IMR-90 (cell line): ENCODE measurements at regions not wholly inside any gene's neighbourhood (a gene's known extent, or its start where the extent isn't known, plus 50 kb on each side); places are given as distances from the start of the nearest gene placed in this dataset.

Experiments
- ATAC-seq: fragments of 200-7000 bp; cut with Tn5 transposase; 2 replicates; pipeline ENCODE4 v1.9.1; 2020; ENCODE audit warnings: low read depth, mild to moderate bottlenecking, moderate library complexity
- BruUV-seq: library from RNA; stranded (reverse); fragments of 400-500 nt; replicated peaks from 2 replicates; lab custom pipeline; 2021; lab: Mats Ljungman, UMichigan
- CTCF ChIA-PET: fragments of 300-600 bp; formaldehyde crosslinking; extraction: SDS; loops from one replicate; lab custom pipeline; 2021; ENCODE audit warnings: antibody characterized with exemption; lab: Yijun Ruan, JAX
- POLR2A ChIA-PET: fragments of 300-600 bp; sonication (Branson Sonifier 250); formaldehyde crosslinking; loops from one replicate; lab custom pipeline; 2022; ENCODE audit warnings: antibody characterized with exemption; ENCODE audit not compliant: unreplicated experiment; lab: Charles Lee
- DNase-seq: peaks from one replicate; pipeline ENCODE4 v3.0.0; 2013
- H2AFZ ChIP-seq: replicated peaks from 2 replicates; pipeline ENCODE3; 2013; ENCODE audit warnings: low read length, mild to moderate bottlenecking; ENCODE audit not compliant: poor library complexity
- H2AK5ac ChIP-seq: 2 replicates; pipeline ENCODE4 v1.6.1; 2013; ENCODE audit warnings: low read depth, low read length, inconsistent platforms
- H2AK9ac ChIP-seq: replicated peaks from 2 replicates; pipeline ENCODE3; 2013; ENCODE audit warnings: mild to moderate bottlenecking, low read depth, low read length, moderate library complexity; ENCODE audit not compliant: poor library complexity
- H2BK120ac ChIP-seq: 2 replicates; pipeline ENCODE4 v1.6.1; 2013; ENCODE audit warnings: low read depth, low read length, inconsistent platforms
- H2BK15ac ChIP-seq: 3 replicates; pipeline ENCODE4 v1.6.1; 2013; ENCODE audit warnings: low read depth, low read length, inconsistent platforms
- H2BK20ac ChIP-seq: 2 replicates; pipeline ENCODE4 v1.6.1; 2013; ENCODE audit warnings: low read depth, mild to moderate bottlenecking, inconsistent platforms, low read length, moderate library complexity
- H2BK5ac ChIP-seq: 2 replicates; pipeline ENCODE4 v1.6.1; 2013; ENCODE audit warnings: mild to moderate bottlenecking, low read depth, low read length, inconsistent platforms; ENCODE audit not compliant: poor library complexity, severe bottlenecking
- H3K14ac ChIP-seq: replicated peaks from 2 replicates; pipeline ENCODE4 v1.6.1; 2013; ENCODE audit warnings: low read depth, low read length, inconsistent platforms
- H3K18ac ChIP-seq: 2 replicates; pipeline ENCODE4 v1.6.1; 2013; ENCODE audit warnings: low read depth, low read length, control low read depth
- H3K23ac ChIP-seq: 2 replicates; pipeline ENCODE4 v1.6.1; 2013; ENCODE audit warnings: low read depth, low read length, inconsistent platforms
- H3K27ac ChIP-seq: 2 replicates; pipeline ENCODE4 v1.5.1; 2013; ENCODE audit warnings: mild to moderate bottlenecking, control low read depth, low read length; ENCODE audit not compliant: insufficient read depth
- H3K27me3 ChIP-seq: 2 replicates; pipeline ENCODE4 v1.6.1; 2013; ENCODE audit warnings: low read length; ENCODE audit not compliant: control insufficient read depth, insufficient read depth
- H3K36me3 ChIP-seq: 2 replicates; pipeline ENCODE4 v1.6.1; 2013; ENCODE audit warnings: low read length, mixed read lengths; ENCODE audit not compliant: control insufficient read depth, insufficient read depth
- H3K4ac ChIP-seq: 2 replicates; pipeline ENCODE4 v1.6.1; 2013; ENCODE audit warnings: low read depth, low read length, inconsistent platforms
- H3K4me1 ChIP-seq: 2 replicates; pipeline ENCODE4 v1.6.1; 2013; ENCODE audit warnings: low read length, mixed read lengths; ENCODE audit not compliant: control insufficient read depth, insufficient read depth
- H3K4me2 ChIP-seq: 2 replicates; pipeline ENCODE4 v1.6.1; 2013; ENCODE audit warnings: low read depth, mild to moderate bottlenecking, control low read depth, low read length, moderate library complexity
- H3K4me3 ChIP-seq: 2 replicates; pipeline ENCODE4 v1.5.1; 2013; ENCODE audit warnings: low read depth, mild to moderate bottlenecking, control low read depth, low read length, moderate library complexity; ENCODE audit not compliant: insufficient read depth
- H3K56ac ChIP-seq: 2 replicates; pipeline ENCODE4 v1.6.1; 2013; ENCODE audit warnings: low read length, inconsistent platforms; ENCODE audit not compliant: insufficient read depth; ENCODE audit errors: extremely low read depth
- H3K79me1 ChIP-seq, 2 experiments: 2 replicates each; pipeline ENCODE4 v1.6.1; 2013; ENCODE audit warnings: low read length in 2 of 2, inconsistent platforms in 1 of 2, low read depth in 1 of 2
- H3K9ac ChIP-seq: 2 replicates; pipeline ENCODE4 v1.6.1; 2013; ENCODE audit warnings: low read depth, low read length, control low read depth
- H3K9me1 ChIP-seq: 2 replicates; pipeline ENCODE4 v1.6.1; 2013; ENCODE audit warnings: low read length, inconsistent platforms; ENCODE audit not compliant: insufficient read depth
- H3K9me3 ChIP-seq: 2 replicates; pipeline ENCODE4 v1.6.1; 2013; ENCODE audit warnings: low read length; ENCODE audit not compliant: control insufficient read depth, insufficient read depth
- H4K20me1 ChIP-seq: 2 replicates; pipeline ENCODE4 v1.6.1; 2013; ENCODE audit warnings: low read length, inconsistent platforms; ENCODE audit not compliant: insufficient read depth
- H4K5ac ChIP-seq: 2 replicates; pipeline ENCODE4 v1.6.1; 2013; ENCODE audit warnings: mild to moderate bottlenecking, low read depth, low read length, control low read depth
- H4K8ac ChIP-seq, 2 experiments: 2 replicates each; pipeline ENCODE4 v1.6.1; 2013; ENCODE audit warnings: low read depth in 2 of 2, low read length in 2 of 2, control low read depth in 1 of 2, inconsistent platforms in 1 of 2
- H4K91ac ChIP-seq: 2 replicates; pipeline ENCODE4 v1.6.1; 2013; ENCODE audit warnings: low read depth, low read length, inconsistent platforms; ENCODE audit not compliant: insufficient read depth
- MAFK ChIP-seq: IDR thresholded peaks from 2 replicates; pipeline ENCODE4 v1.6.1; 2012; ENCODE audit warnings: low read depth, low read length, improper control_type of control experiment
- SMC3 ChIP-seq: fragments of 150-350 bp; IDR thresholded peaks from 2 replicates; pipeline ENCODE4 v1.6.1; 2016; ENCODE audit warnings: low read depth, mild to moderate bottlenecking, antibody characterized with exemption, low read length, moderate library complexity
- WGBS, 2 experiments: methylation state at CpG; one replicate each; pipeline versions ENCODE4 v1.1.5 to v1.1.7; 2013; ENCODE audit warnings: missing lambda C conversion rate in 2 of 2; ENCODE audit not compliant: insufficient read length in 1 of 2; ENCODE audit errors: extremely low coverage in 2 of 2; 5-methylcytosine and 5-hydroxymethylcytosine counted together
- dilution Hi-C: fragments of 300-500 bp; cut with HindIII; formaldehyde crosslinking; loops from one replicate; pipeline ENCODE4 v1.14.3; 2018; ENCODE audit warnings: low sequenced_read_pairs; ENCODE audit not compliant: unreplicated experiment
- in situ Hi-C: fragments of 300-500 bp; cut with MboI; formaldehyde crosslinking; loops from 3 replicates; pipeline ENCODE4 v1.14.3; 2019; ENCODE audit warnings: low sequenced_read_pairs, inconsistent platforms, mixed read lengths
- intact Hi-C: fragments of 100-400 bp; cut with micrococcal nuclease; formaldehyde crosslinking; loops from 2 replicates; pipeline ENCODE4 v1.10.0; 2022

- no peak overlapping the region for H3K4ac ChIP-seq
- TF ChIP-seq SMC3, result no peak
- 0 out of 2 replicates have a peak, but pooled peaks have one; percentile 23 for TF ChIP-seq MAFK
- no peak overlapping the region for H2BK15ac ChIP-seq
- no peak overlapping the region for H2BK120ac ChIP-seq
- intact Hi-C loops (no loop called here), dilution Hi-C loops (no loop called here), in situ Hi-C loops (no loop called here)
- no peaks in the 10 kb centered on the region for H3K36me3 ChIP-seq
- ChIA-PET CTCF (interaction anchor here (0.5 kb wide), 1 partner anchor 453 kb away, joined by 3 read pairs; no protein-coding TSS in a partner anchor), POLR2A (no interaction called here)
- H3K4me2 ChIP-seq, result no peak overlapping the region
- H2AFZ ChIP-seq, result no peak overlapping the region
- no peak overlapping the region for H3K9ac ChIP-seq
- no peak for DNase-seq
- H3K27ac ChIP-seq, result no peak overlapping the region
- H4K8ac ChIP-seq, result no peak overlapping the region
- H3K4me1 ChIP-seq, result no peaks in the 10 kb centered on the region
- no peaks in the 10 kb centered on the region for H3K9me3 ChIP-seq
- no peak overlapping the region for H4K91ac ChIP-seq
- no peak overlapping the region for H3K56ac ChIP-seq
- H3K18ac ChIP-seq, result no peak overlapping the region
- no peak overlapping the region for H4K5ac ChIP-seq
- no peak overlapping the region for H3K14ac ChIP-seq
- H3K79me1 ChIP-seq, result no peaks in the 10 kb centered on the region
- WGBS, 2 experiments, result 17% methylated on average over 1 of the region's 3 CpGs; no CpG with 5 or more reads in 1 of the 2 experiments
- ATAC-seq, result no peak
- H2BK20ac ChIP-seq, result no peak overlapping the region
- peaks cover 2% of the 10 kb centered on the region; the same call in 1 of the 2 replicates for H3K27me3 ChIP-seq
- no peak overlapping the region for H2BK5ac ChIP-seq
- no peak overlapping the region for H3K23ac ChIP-seq
- BruUV-seq, result no TSS peak
- H2AK5ac ChIP-seq, result no peak overlapping the region
- no peak overlapping the region for H2AK9ac ChIP-seq
- H3K4me3 ChIP-seq, result no peak overlapping the region
- H4K20me1 ChIP-seq, result no peaks in the 10 kb centered on the region
- H3K9me1 ChIP-seq, result no peaks in the 10 kb centered on the region
Measured at GRCh38 chr9:89690334-89690912, 85.6 kb downstream of the GADD45G start.
